CD8-positive, alpha-beta memory T cell (primary cell): ENCODE measurements at regions not wholly inside any gene's neighbourhood (a gene's known extent, or its start where the extent isn't known, plus 50 kb on each side); places are given as distances from the start of the nearest gene placed in this dataset.
A peak's percentile ranks its signal among the peaks of the same experiment; 100 is the strongest.

Experiments
- CTCF ChIA-PET: fragments of 350-600 bp; sonication (Branson Sonifier 250); formaldehyde crosslinking; loops from one replicate; lab custom pipeline; 2021; ENCODE audit warnings: antibody characterized with exemption; lab: Charles Lee
- POLR2A ChIA-PET: fragments of 350-600 bp; sonication (Branson Sonifier 250); formaldehyde crosslinking; loops from one replicate; lab custom pipeline; 2021; ENCODE audit warnings: antibody characterized with exemption; lab: Charles Lee
- DNase-seq, 5 donors: peaks; one replicate each; pipeline versions ENCODE4 v3.0.0 to v3.0.0-alpha.2; 2020 to 2022; ENCODE audit warnings: mixed read lengths in 1 of 5
- H3K27ac ChIP-seq: one replicate; pipeline ENCODE4 v1.7.0; 2013; ENCODE audit warnings: low read depth, mild to moderate bottlenecking, low read length, moderate library complexity
- H3K27me3 ChIP-seq: 2 replicates; pipeline ENCODE4 v1.7.0; 2013; ENCODE audit warnings: low read length, mild to moderate bottlenecking; ENCODE audit not compliant: insufficient read depth, poor library complexity, severe bottlenecking
- H3K36me3 ChIP-seq: 2 replicates; pipeline ENCODE4 v1.7.0; 2013; ENCODE audit warnings: mild to moderate bottlenecking, low read length, moderate library complexity; ENCODE audit not compliant: insufficient read depth
- H3K4me1 ChIP-seq: 2 replicates; pipeline ENCODE4 v1.7.0; 2013; ENCODE audit warnings: mild to moderate bottlenecking, low read length, moderate library complexity; ENCODE audit not compliant: insufficient read depth
- H3K4me3 ChIP-seq: 2 replicates; pipeline ENCODE4 v1.7.0; 2013; ENCODE audit warnings: mild to moderate bottlenecking, low read length
- H3K9me3 ChIP-seq: 2 replicates; pipeline ENCODE4 v1.7.0; 2013; ENCODE audit warnings: mild to moderate bottlenecking, low read length
- H3K27ac Mint-ChIP-seq, 8 donors: one replicate each; pipeline ENCODE4 v1.8.0; 2020 to 2021; ENCODE audit warnings: mixed read lengths in 8 of 8, mild to moderate bottlenecking in 6 of 8, inconsistent platforms in 3 of 8, moderate library complexity in 3 of 8
- H3K27me3 Mint-ChIP-seq, 2 donors: one replicate each; pipeline ENCODE4 v1.8.0; 2020 to 2021; ENCODE audit warnings: mixed read lengths in 2 of 2, mild to moderate bottlenecking in 1 of 2, moderate library complexity in 1 of 2
- H3K36me3 Mint-ChIP-seq, 3 donors: one replicate each; pipeline ENCODE4 v1.8.0; 2020 to 2021; ENCODE audit warnings: mixed read lengths in 3 of 3, inconsistent platforms in 1 of 3, mild to moderate bottlenecking in 1 of 3
- H3K4me1 Mint-ChIP-seq, 3 donors: one replicate each; pipeline ENCODE4 v1.8.0; 2020 to 2021; ENCODE audit warnings: mixed read lengths in 3 of 3, inconsistent platforms in 1 of 3, mild to moderate bottlenecking in 1 of 3
- H3K4me3 Mint-ChIP-seq, 7 donors: one replicate each; pipeline ENCODE4 v1.8.0; 2020 to 2021; ENCODE audit warnings: mixed read lengths in 7 of 7, mild to moderate bottlenecking in 6 of 7, moderate library complexity in 4 of 7, inconsistent platforms in 2 of 7
- H3K9me3 Mint-ChIP-seq, 5 donors: one replicate each; pipeline ENCODE4 v1.8.0; 2020 to 2022; ENCODE audit warnings: mixed read lengths in 5 of 5, mild to moderate bottlenecking in 3 of 5, moderate library complexity in 2 of 5, inconsistent platforms in 1 of 5

GRCh38 chr4:3386526-3386925 lies 55.2 kb upstream of the HGFAC start:
- Histone ChIP-seq H3K4me1 (no peaks in the 10 kb centered on the region), H3K36me3 (no peaks in the 10 kb centered on the region), H3K27ac (no peak overlapping the region), H3K9me3 (no peaks in the 10 kb centered on the region), H3K27me3 (no peaks in the 10 kb centered on the region), H3K4me3 (no peak overlapping the region)
- DNase-seq = no peak
- Mint-ChIP-seq H3K27ac (peak overlapping the region in 1 of 8 donors; percentile 47), H3K27me3 (peaks cover 11 to 15% of the 10 kb centered on the region in 2 donors), H3K36me3 (no peaks in the 10 kb centered on the region), H3K9me3 (peaks cover 0 to 4% (median 0%) of the 10 kb centered on the region in 5 donors), H3K4me1 (peaks cover 0 to 6% (median 3%) of the 10 kb centered on the region in 3 donors), H3K4me3 (no peak overlapping the region)
- CTCF ChIA-PET = no interaction called here
- POLR2A ChIA-PET = no interaction called here

GRCh38 chr4:3387154-3387942 lies 54.4 kb upstream of the HGFAC start:
- Histone ChIP-seq H3K9me3 (no peaks in the 10 kb centered on the region), H3K27ac (no peak overlapping the region), H3K4me1 (no peaks in the 10 kb centered on the region), H3K36me3 (no peaks in the 10 kb centered on the region), H3K4me3 (no peak overlapping the region), H3K27me3 (no peaks in the 10 kb centered on the region)
- DNase-seq = no peak
- Mint-ChIP-seq H3K4me1 (peaks cover 0 to 6% (median 3%) of the 10 kb centered on the region in 3 donors), H3K36me3 (no peaks in the 10 kb centered on the region), H3K27ac (no peak overlapping the region), H3K4me3 (no peak overlapping the region), H3K27me3 (peaks cover 11 to 15% of the 10 kb centered on the region in 2 donors), H3K9me3 (peaks cover 0 to 4% (median 0%) of the 10 kb centered on the region in 5 donors)
- ChIA-PET POLR2A (no interaction called here), CTCF (no interaction called here)

GRCh38 chr4:3387943-3388361 lies 53.8 kb upstream of the HGFAC start:
- Histone ChIP-seq H3K4me3 (no peak overlapping the region), H3K27ac (no peak overlapping the region), H3K9me3 (no peaks in the 10 kb centered on the region), H3K36me3 (no peaks in the 10 kb centered on the region), H3K27me3 (no peaks in the 10 kb centered on the region), H3K4me1 (no peaks in the 10 kb centered on the region)
- H3K4me3 Mint-ChIP-seq = no peak overlapping the region
- no peaks in the 10 kb centered on the region for H3K36me3 Mint-ChIP-seq
- CTCF ChIA-PET = no interaction called here
- H3K4me1 Mint-ChIP-seq = peaks cover 0 to 6% (median 3%) of the 10 kb centered on the region in 3 donors
- POLR2A ChIA-PET = no interaction called here
- no peak overlapping the region for H3K27ac Mint-ChIP-seq
- H3K27me3 Mint-ChIP-seq = peaks cover 14 to 15% of the 10 kb centered on the region in 2 donors
- no peaks in the 10 kb centered on the region for H3K9me3 Mint-ChIP-seq
- no peak for DNase-seq

GRCh38 chr4:3388471-3389232 lies 53.1 kb upstream of the HGFAC start:
- Mint-ChIP-seq H3K4me3 (no peak overlapping the region), H3K9me3 (no peaks in the 10 kb centered on the region)

GRCh38 chr4:3389233-3390215 lies 52.2 kb upstream of the HGFAC start:
- Histone ChIP-seq H3K27ac (no peak overlapping the region), H3K4me3 (no peak overlapping the region), H3K9me3 (no peaks in the 10 kb centered on the region), H3K27me3 (no peaks in the 10 kb centered on the region), H3K4me1 (no peaks in the 10 kb centered on the region), H3K36me3 (no peaks in the 10 kb centered on the region)
- no peak for DNase-seq
- Mint-ChIP-seq H3K9me3 (no peaks in the 10 kb centered on the region), H3K4me1 (peaks cover 0 to 6% (median 3%) of the 10 kb centered on the region in 3 donors), H3K36me3 (no peaks in the 10 kb centered on the region), H3K27ac (no peak overlapping the region), H3K4me3 (no peak overlapping the region), H3K27me3 (peaks cover 14 to 15% of the 10 kb centered on the region in 2 donors)
- CTCF ChIA-PET = interaction anchor here (1.0 kb wide), 1 partner anchor 90 kb away, joined by 4 read pairs; no protein-coding TSS in a partner anchor
- POLR2A ChIA-PET = no interaction called here

More at GRCh38 chr4:3388471-3389232, 53.1 kb upstream of the HGFAC start:
- H3K27ac Mint-ChIP-seq = no peak overlapping the region
- CTCF ChIA-PET = interaction anchor here (1.0 kb wide), 1 partner anchor 91 kb away, joined by 4 read pairs; no protein-coding TSS in a partner anchor
- DNase-seq = no peak
- H3K4me1 ChIP-seq = no peaks in the 10 kb centered on the region
- H3K4me3 ChIP-seq = no peak overlapping the region
- POLR2A ChIA-PET = no interaction called here
- H3K36me3 Mint-ChIP-seq = no peaks in the 10 kb centered on the region
- H3K27me3 ChIP-seq = no peaks in the 10 kb centered on the region
- H3K36me3 ChIP-seq = no peaks in the 10 kb centered on the region
- H3K27ac ChIP-seq = no peak overlapping the region
- no peaks in the 10 kb centered on the region for H3K9me3 ChIP-seq
- H3K27me3 Mint-ChIP-seq = peaks cover 14 to 15% of the 10 kb centered on the region in 2 donors
- H3K4me1 Mint-ChIP-seq = peaks cover 0 to 6% (median 3%) of the 10 kb centered on the region in 3 donors

- Mint-ChIP-seq H3K27ac (no peak overlapping the region), H3K36me3 (no peaks in the 10 kb centered on the region), H3K4me3 (no peak overlapping the region), H3K9me3 (no peaks in the 10 kb centered on the region), H3K4me1 (peaks cover 0 to 6% (median 3%) of the 10 kb centered on the region in 3 donors), H3K27me3 (peaks cover 14 to 18% of the 10 kb centered on the region in 2 donors)
- Histone ChIP-seq H3K27ac (no peak overlapping the region), H3K36me3 (no peaks in the 10 kb centered on the region), H3K27me3 (no peaks in the 10 kb centered on the region), H3K9me3 (no peaks in the 10 kb centered on the region), H3K4me3 (no peak overlapping the region), H3K4me1 (no peaks in the 10 kb centered on the region)
- POLR2A ChIA-PET = no interaction called here
- CTCF ChIA-PET = no interaction called here
- no peak for DNase-seq
Observed at GRCh38 chr4:3390288-3390811, 51.4 kb upstream of the HGFAC start.

GRCh38 chr4:3391422-3391821 lies 50.3 kb upstream of the HGFAC start:
- Mint-ChIP-seq H3K4me1 (no peaks in the 10 kb centered on the region), H3K4me3 (no peak overlapping the region), H3K36me3 (no peaks in the 10 kb centered on the region), H3K27me3 (peaks cover 9 to 19% of the 10 kb centered on the region in 2 donors), H3K9me3 (peaks cover 0 to 2% (median 0%) of the 10 kb centered on the region in 5 donors), H3K27ac (peak overlapping the region in 1 of 8 donors; percentile 41)
- CTCF ChIA-PET = no interaction called here
- H3K36me3 ChIP-seq = no peaks in the 10 kb centered on the region
- H3K27me3 ChIP-seq = no peaks in the 10 kb centered on the region
- H3K4me3 ChIP-seq = no peak overlapping the region
- H3K4me1 ChIP-seq = no peaks in the 10 kb centered on the region
- POLR2A ChIA-PET = no interaction called here
- H3K27ac ChIP-seq = no peak overlapping the region
- no peak for DNase-seq
- no peaks in the 10 kb centered on the region for H3K9me3 ChIP-seq
